ENCODE measurements at regions not wholly inside any gene's neighbourhood (a gene's known extent, or its start where the extent isn't known, plus 50 kb on each side); places are given as distances from the start of the nearest gene placed in this dataset.
"Not testable (repeated sequence)": the region's sequence is repeated elsewhere in the genome, so short reads cannot be mapped to it uniquely, and the experiment has no call there.

DNA sequence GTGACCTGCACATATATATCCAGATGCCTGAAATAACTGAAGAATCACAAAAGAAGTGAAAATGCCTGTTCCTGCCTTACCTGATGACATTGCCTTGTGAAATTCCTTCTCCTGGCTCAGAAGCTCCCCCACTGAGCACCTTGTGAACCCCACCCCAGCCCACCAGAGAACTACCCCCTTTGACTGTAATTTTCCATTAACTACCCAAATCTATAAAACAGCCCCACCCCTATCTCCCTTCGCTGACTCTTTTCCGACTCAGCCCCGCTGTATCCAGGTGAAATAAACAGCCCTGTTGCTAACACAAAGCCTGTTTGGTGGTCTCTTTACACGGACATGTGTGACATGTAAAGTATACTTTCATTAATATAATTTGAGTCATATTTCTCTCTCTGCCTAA is 320.3 kb upstream of the TECRL start:
- H3K36me3 ChIP-seq = no peaks in the 10 kb centered on the region
- TF ChIP-seq POLR2AphosphoS5 (IDR thresholded peaks at IDR 0.05) (no peak), POLR2A (IDR thresholded peaks at IDR 0.05) (no peak)
- TF ChIP-seq, protein P1, sequence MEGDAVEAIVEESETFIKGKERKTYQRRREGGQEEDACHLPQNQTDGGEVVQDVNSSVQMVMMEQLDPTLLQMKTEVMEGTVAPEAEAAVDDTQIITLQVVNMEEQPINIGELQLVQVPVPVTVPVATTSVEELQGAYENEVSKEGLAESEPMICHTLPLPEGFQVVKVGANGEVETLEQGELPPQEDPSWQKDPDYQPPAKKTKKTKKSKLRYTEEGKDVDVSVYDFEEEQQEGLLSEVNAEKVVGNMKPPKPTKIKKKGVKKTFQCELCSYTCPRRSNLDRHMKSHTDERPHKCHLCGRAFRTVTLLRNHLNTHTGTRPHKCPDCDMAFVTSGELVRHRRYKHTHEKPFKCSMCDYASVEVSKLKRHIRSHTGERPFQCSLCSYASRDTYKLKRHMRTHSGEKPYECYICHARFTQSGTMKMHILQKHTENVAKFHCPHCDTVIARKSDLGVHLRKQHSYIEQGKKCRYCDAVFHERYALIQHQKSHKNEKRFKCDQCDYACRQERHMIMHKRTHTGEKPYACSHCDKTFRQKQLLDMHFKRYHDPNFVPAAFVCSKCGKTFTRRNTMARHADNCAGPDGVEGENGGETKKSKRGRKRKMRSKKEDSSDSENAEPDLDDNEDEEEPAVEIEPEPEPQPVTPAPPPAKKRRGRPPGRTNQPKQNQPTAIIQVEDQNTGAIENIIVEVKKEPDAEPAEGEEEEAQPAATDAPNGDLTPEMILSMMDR (IDR thresholded peaks at IDR 0.05) = no peak
- intact Hi-C loops (cut with DNase I; ENCODE audit: low total_unique reads) = no loop called here
- no peak overlapping the region for H3K4me3 ChIP-seq
- H3K9me3 ChIP-seq = peaks cover 5% of the 10 kb centered on the region in 2 donors
- no peak overlapping the region for H3K27ac ChIP-seq
- no peaks in the 10 kb centered on the region for H3K4me1 ChIP-seq
- no peak for DNase-seq (ENCODE audit: low spot score in 2 of 2)
- no peaks in the 10 kb centered on the region for H3K27me3 ChIP-seq

DNA sequence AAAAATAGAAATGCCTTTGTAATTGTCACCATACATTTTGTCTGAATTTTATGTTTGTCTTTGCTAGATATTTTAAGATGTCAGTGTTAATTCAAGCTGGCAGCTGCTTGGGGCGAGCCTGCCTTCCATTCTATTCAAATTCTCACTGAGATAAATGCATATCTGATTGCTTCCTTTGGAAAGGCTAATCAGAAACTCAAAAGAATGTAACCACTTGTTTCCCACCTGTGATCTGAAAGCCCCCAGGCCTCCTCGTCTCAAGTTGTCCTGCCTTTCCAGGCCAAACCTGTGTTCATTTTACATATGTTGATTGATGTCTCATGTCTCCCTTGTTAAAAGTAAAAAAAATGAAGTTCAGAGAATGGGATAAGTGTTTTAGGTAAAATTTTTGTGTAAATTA is 318.7 kb upstream of the TECRL start:
- Histone ChIP-seq H3K36me3 (no peaks in the 10 kb centered on the region), H3K4me3 (no peak overlapping the region), H3K4me1 (no peaks in the 10 kb centered on the region), H3K9me3 (peaks cover 5% of the 10 kb centered on the region in 2 donors), H3K27me3 (no peaks in the 10 kb centered on the region), H3K27ac (no peak overlapping the region)
- intact Hi-C loops (cut with DNase I; ENCODE audit: low total_unique reads) = no loop called here
- no peak for DNase-seq (ENCODE audit: low spot score in 2 of 2)
- TF ChIP-seq POLR2A (IDR thresholded peaks at IDR 0.05) = no peak
- TF ChIP-seq POLR2AphosphoS5 (IDR thresholded peaks at IDR 0.05) = no peak
- TF ChIP-seq, protein P1 (IDR thresholded peaks at IDR 0.05) = no peak

DNA sequence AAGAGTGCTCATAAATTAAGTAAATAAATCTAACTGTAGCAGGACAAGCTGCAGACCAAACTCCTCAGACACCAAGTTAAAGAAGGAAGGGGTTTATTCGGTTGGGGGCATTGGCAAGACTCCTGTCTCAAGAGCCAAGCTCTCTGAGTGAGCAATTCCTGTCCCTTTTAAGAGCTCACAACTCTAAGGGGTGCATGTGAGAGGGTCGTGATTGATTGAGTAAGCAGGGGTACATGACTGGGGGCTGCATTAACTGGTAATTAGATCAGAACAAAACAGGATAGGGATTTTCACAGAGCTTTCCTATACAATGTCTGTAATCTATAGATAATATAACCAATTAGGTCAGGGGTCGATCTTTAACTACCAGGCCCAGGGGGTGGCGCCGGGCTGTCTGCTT is 318.1 kb upstream of the TECRL start:
- H3K36me3 ChIP-seq; H3K27me3 ChIP-seq; H3K4me3 ChIP-seq; intact Hi-C loops (cut with DNase I; ENCODE audit: low total_unique reads); H3K4me1 ChIP-seq; H3K9me3 ChIP-seq; DNase-seq (ENCODE audit: low spot score in 2 of 2); H3K27ac ChIP-seq: not testable (repeated sequence)

DNA sequence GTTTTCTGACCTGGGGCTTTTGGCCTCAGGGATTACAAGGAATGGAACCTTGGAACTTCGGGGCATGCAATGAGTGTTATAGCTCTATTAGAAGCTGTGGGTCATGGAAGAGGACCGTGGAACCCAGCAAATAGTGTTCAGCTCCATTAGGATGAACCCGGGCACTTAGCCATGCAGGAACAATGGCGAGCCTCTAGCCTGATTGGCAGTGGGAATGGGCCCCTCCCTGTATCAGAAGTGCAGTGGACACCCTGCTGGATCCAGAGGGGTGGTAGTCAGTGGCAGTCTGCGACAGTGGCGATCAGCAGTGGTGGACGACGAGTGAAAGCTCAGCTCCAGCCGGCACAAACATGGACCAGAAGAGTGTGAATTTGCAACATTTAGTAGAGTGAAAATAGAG is 315.4 kb upstream of the TECRL start:
- Histone ChIP-seq H3K4me1 (no peaks in the 10 kb centered on the region), H3K9me3 (peaks cover 0 to 1% of the 10 kb centered on the region in 2 donors), H3K27ac (no peak overlapping the region), H3K36me3 (no peaks in the 10 kb centered on the region), H3K4me3 (no peak overlapping the region), H3K27me3 (no peaks in the 10 kb centered on the region)
- intact Hi-C loops (cut with DNase I; ENCODE audit: low total_unique reads) = no loop called here
- TF ChIP-seq, protein P1 (IDR thresholded peaks at IDR 0.05) = no peak
- TF ChIP-seq POLR2A (IDR thresholded peaks at IDR 0.05) (no peak), POLR2AphosphoS5 (IDR thresholded peaks at IDR 0.05) (no peak)
- no peak for DNase-seq (ENCODE audit: low spot score in 2 of 2)

DNA sequence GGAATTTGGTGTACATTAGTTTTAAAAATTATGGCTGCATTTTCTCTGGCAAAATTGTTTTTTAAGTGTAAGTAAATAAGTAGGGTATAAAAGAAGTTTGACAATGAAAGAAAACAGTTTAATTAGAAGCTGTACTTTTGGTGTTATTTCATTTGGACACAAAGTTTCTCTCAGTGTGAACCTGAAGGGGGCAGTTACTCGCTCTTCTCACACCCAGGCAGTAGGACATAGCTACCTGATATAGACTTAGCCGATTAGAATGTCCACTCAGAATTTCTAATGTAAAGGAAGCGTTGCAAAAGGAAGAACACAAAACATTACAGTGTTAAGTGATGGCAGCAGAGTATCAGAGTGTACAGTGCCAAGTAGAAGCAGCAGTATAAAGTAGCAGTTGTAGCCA is 311.9 kb upstream of the TECRL start:
- Histone ChIP-seq H3K4me1 (no peaks in the 10 kb centered on the region), H3K27ac (no peak overlapping the region), H3K36me3 (no peaks in the 10 kb centered on the region), H3K27me3 (no peaks in the 10 kb centered on the region), H3K9me3 (no peaks in the 10 kb centered on the region), H3K4me3 (no peak overlapping the region)
- intact Hi-C loops (cut with DNase I; ENCODE audit: low total_unique reads) = no loop called here
- TF ChIP-seq, protein P1 (IDR thresholded peaks at IDR 0.05) = no peak
- TF ChIP-seq POLR2A (IDR thresholded peaks at IDR 0.05) = no peak
- no peak for TF ChIP-seq POLR2AphosphoS5 (IDR thresholded peaks at IDR 0.05)
- DNase-seq (ENCODE audit: low spot score in 2 of 2) = no peak

DNA sequence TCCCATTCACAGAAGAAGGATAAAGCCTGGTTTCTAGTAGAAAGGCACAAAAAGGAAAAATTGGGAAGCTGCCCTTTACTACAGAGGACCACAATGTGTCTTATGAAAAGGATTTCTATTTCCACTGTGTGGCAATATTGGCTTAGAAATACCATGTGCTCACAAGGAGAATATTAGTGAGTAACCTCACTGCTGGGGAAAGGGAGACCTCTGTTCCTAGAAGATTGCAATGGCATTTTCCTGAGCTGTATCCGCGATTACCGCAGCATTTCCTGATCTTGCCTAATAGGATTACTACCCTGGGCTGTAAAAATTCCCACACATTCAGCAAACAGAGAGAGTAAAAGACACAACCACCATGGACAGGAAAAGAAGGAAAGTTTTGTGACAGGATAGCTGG is 308.8 kb upstream of the TECRL start:
- H3K4me3 ChIP-seq = no peak overlapping the region
- TF ChIP-seq, protein P1 (IDR thresholded peaks at IDR 0.05) = no peak
- TF ChIP-seq POLR2A (IDR thresholded peaks at IDR 0.05) (no peak), POLR2AphosphoS5 (IDR thresholded peaks at IDR 0.05) (no peak)
- no peaks in the 10 kb centered on the region for H3K4me1 ChIP-seq
- DNase-seq (ENCODE audit: low spot score in 2 of 2) = no peak
- no peaks in the 10 kb centered on the region for H3K9me3 ChIP-seq
- no peak overlapping the region for H3K27ac ChIP-seq
- H3K36me3 ChIP-seq = no peaks in the 10 kb centered on the region
- H3K27me3 ChIP-seq = no peaks in the 10 kb centered on the region
- intact Hi-C loops (cut with DNase I; ENCODE audit: low total_unique reads) = no loop called here

All from breast epithelium (tissue), 4 donors.